Activated B cell treated with CpG ODN at 0.5 μM for 24 hours (primary cell): ENCODE measurements at regions not wholly inside any gene's neighbourhood (a gene's known extent, or its start where the extent isn't known, plus 50 kb on each side); places are given as distances from the start of the nearest gene placed in this dataset.

Experiments
- ATAC-seq: fragments of 200-7000 bp; cut with Tn5 transposase; one replicate; pipeline ENCODE4 v1.10.0; 2021; ENCODE audit warnings: low read depth, mild to moderate bottlenecking, moderate library complexity
- CTCF ChIA-PET: fragments of 350-600 bp; sonication (Branson Sonifier 250); formaldehyde crosslinking; loops from one replicate; lab custom pipeline; 2021; ENCODE audit warnings: antibody characterized with exemption; lab: Charles Lee
- POLR2A ChIA-PET: fragments of 350-600 bp; sonication (Branson Sonifier 250); formaldehyde crosslinking; loops from one replicate; lab custom pipeline; 2021; ENCODE audit warnings: antibody characterized with exemption; lab: Charles Lee
- DNase-seq: peaks from one replicate; pipeline ENCODE4 v3.0.0; 2022
- H3K27ac Mint-ChIP-seq: one replicate; pipeline ENCODE4 v1.8.0; 2020; ENCODE audit warnings: mixed read lengths
- H3K27me3 Mint-ChIP-seq: one replicate; pipeline ENCODE4 v1.8.0; 2021; ENCODE audit warnings: mixed read lengths
- H3K36me3 Mint-ChIP-seq: one replicate; pipeline ENCODE4 v1.8.0; 2021; ENCODE audit warnings: low read depth, mixed read lengths
- H3K4me1 Mint-ChIP-seq: one replicate; pipeline ENCODE4 v1.8.0; 2021; ENCODE audit warnings: mixed read lengths
- H3K4me3 Mint-ChIP-seq: one replicate; pipeline ENCODE4 v1.8.0; 2020; ENCODE audit warnings: mild to moderate bottlenecking, mixed read lengths
- H3K9me3 Mint-ChIP-seq: one replicate; pipeline ENCODE4 v1.8.0; 2020; ENCODE audit warnings: mixed read lengths
- intact Hi-C: fragments of 100-400 bp; cut with micrococcal nuclease; formaldehyde crosslinking; loops from one replicate; pipeline ENCODE4 v1.15.1; 2024
- TF ChIP-seq, protein P1 (sequence below): fragments of 200-600 bp; IDR thresholded peaks from one replicate; pipeline ENCODE4 v1.8.0; 2022; ENCODE audit warnings: antibody characterized with exemption, mild to moderate bottlenecking

- H3K27ac Mint-ChIP-seq: no peak overlapping the region
- H3K9me3 Mint-ChIP-seq: peaks cover 4% of the 10 kb centered on the region
- TF ChIP-seq, protein P1, sequence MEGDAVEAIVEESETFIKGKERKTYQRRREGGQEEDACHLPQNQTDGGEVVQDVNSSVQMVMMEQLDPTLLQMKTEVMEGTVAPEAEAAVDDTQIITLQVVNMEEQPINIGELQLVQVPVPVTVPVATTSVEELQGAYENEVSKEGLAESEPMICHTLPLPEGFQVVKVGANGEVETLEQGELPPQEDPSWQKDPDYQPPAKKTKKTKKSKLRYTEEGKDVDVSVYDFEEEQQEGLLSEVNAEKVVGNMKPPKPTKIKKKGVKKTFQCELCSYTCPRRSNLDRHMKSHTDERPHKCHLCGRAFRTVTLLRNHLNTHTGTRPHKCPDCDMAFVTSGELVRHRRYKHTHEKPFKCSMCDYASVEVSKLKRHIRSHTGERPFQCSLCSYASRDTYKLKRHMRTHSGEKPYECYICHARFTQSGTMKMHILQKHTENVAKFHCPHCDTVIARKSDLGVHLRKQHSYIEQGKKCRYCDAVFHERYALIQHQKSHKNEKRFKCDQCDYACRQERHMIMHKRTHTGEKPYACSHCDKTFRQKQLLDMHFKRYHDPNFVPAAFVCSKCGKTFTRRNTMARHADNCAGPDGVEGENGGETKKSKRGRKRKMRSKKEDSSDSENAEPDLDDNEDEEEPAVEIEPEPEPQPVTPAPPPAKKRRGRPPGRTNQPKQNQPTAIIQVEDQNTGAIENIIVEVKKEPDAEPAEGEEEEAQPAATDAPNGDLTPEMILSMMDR: no peak
- intact Hi-C loops: no loop called here
- H3K4me1 Mint-ChIP-seq: no peaks in the 10 kb centered on the region
- DNase-seq (no peak), ATAC-seq (no peak)
- ChIA-PET POLR2A (no interaction called here), CTCF (no interaction called here)
- H3K4me3 Mint-ChIP-seq: no peak overlapping the region
- no peaks in the 10 kb centered on the region for H3K36me3 Mint-ChIP-seq
- H3K27me3 Mint-ChIP-seq: no peaks in the 10 kb centered on the region
These were observed 224.2 kb upstream of the ANO5 start for GRCh38 chr11:21968702-21969101.

GRCh38 chr11:21969841-21970240 lies 223.0 kb upstream of the ANO5 start:
- ChIA-PET CTCF (no interaction called here), POLR2A (no interaction called here)
- Mint-ChIP-seq H3K27me3 (no peaks in the 10 kb centered on the region), H3K9me3 (peaks cover 4% of the 10 kb centered on the region), H3K4me1 (no peaks in the 10 kb centered on the region), H3K27ac (no peak overlapping the region), H3K4me3 (no peak overlapping the region), H3K36me3 (no peaks in the 10 kb centered on the region)
- intact Hi-C loops: no loop called here
- TF ChIP-seq, protein P1: no peak
- DNase-seq (no peak), ATAC-seq (no peak)

GRCh38 chr11:21975242-21975641 lies 217.6 kb upstream of the ANO5 start:
- H3K9me3 Mint-ChIP-seq: peaks cover 3% of the 10 kb centered on the region
- ATAC-seq (no peak), DNase-seq (no peak)
- H3K36me3 Mint-ChIP-seq: no peaks in the 10 kb centered on the region
- POLR2A ChIA-PET: no interaction called here
- H3K4me3 Mint-ChIP-seq: no peak overlapping the region
- TF ChIP-seq, protein P1: no peak
- CTCF ChIA-PET: no interaction called here
- H3K27me3 Mint-ChIP-seq: no peaks in the 10 kb centered on the region
- H3K27ac Mint-ChIP-seq: no peak overlapping the region
- intact Hi-C loops: no loop called here
- H3K4me1 Mint-ChIP-seq: no peaks in the 10 kb centered on the region

- Mint-ChIP-seq H3K27ac (no peak overlapping the region), H3K4me3 (no peak overlapping the region), H3K4me1 (no peaks in the 10 kb centered on the region), H3K9me3 (peaks cover 3% of the 10 kb centered on the region), H3K36me3 (no peaks in the 10 kb centered on the region), H3K27me3 (no peaks in the 10 kb centered on the region)
- TF ChIP-seq, protein P1: no peak
- DNase-seq (no peak), ATAC-seq (no peak)
- intact Hi-C loops: no loop called here
- CTCF ChIA-PET: no interaction called here
- POLR2A ChIA-PET: no interaction called here
These were observed 216.7 kb upstream of the ANO5 start for GRCh38 chr11:21976210-21976609.

- Mint-ChIP-seq H3K27me3 (no peaks in the 10 kb centered on the region), H3K9me3 (peaks cover 3% of the 10 kb centered on the region), H3K27ac (no peak overlapping the region), H3K4me1 (no peaks in the 10 kb centered on the region), H3K4me3 (no peak overlapping the region), H3K36me3 (no peaks in the 10 kb centered on the region)
- intact Hi-C loops: no loop called here
- ChIA-PET POLR2A (no interaction called here), CTCF (no interaction called here)
- no peak for DNase-seq
- no peak for ATAC-seq
- TF ChIP-seq, protein P1: no peak
These were observed 209.5 kb upstream of the ANO5 start for GRCh38 chr11:21983431-21983830.
